ENCODE measurements at regions not wholly inside any gene's neighbourhood (a gene's known extent, or its start where the extent isn't known, plus 50 kb on each side); places are given as distances from the start of the nearest gene placed in this dataset.

DNA sequence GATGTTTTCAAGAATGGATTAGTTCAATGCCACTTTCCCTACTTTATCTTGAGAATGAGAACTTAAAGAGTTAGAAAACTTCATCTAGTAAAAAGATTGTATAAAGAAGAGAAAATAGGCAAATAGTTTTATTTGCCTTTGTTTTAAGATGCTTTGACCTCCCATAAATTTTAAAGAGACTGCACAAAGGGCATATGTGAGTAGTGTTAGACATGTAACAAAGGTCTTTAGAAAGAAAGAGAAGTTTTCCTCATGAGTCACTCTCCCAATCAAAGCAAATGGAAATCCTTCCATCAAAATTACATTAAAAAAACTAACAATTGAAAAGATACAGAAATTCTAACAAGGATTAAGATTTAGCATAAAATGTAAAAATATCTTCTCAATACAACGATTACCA is 381.8 kb upstream of the KIF2A start (continued):
- TF ChIP-seq REST (IDR thresholded peaks at IDR 0.05): no peak
- no peak for TF ChIP-seq RXRA (IDR thresholded peaks at IDR 0.05)
- TF ChIP-seq NR2F2 (IDR thresholded peaks at IDR 0.05): no peak
- no peak for TF ChIP-seq FOXA1 (IDR thresholded peaks at IDR 0.05)
- no peak for TF ChIP-seq MAX (IDR thresholded peaks at IDR 0.05)
- TF ChIP-seq HNF4A (conservative IDR thresholded peaks at IDR 0.05): no peak
- TF ChIP-seq GABPA (IDR thresholded peaks at IDR 0.05 in 1 of 2, conservative IDR thresholded peaks at IDR 0.05 in 1 of 2): no peak

- Histone ChIP-seq H3K27me3 (ENCODE audit: control insufficient read depth in 4 of 4, insufficient read depth in 4 of 4, low read length in 3 of 4) (peaks cover 0 to 7% (median 0%) of the 10 kb centered on the region in 4 donors), H3K27ac (ENCODE audit: low read depth in 1 of 2, low read length in 2 of 2) (no peak overlapping the region), H3K4me3 (ENCODE audit: low read depth in 1 of 3, low read length in 3 of 3) (no peak overlapping the region), H3K9ac (ENCODE audit: low read depth in 1 of 2, low read length in 2 of 2) (no peak overlapping the region), H3K36me3 (ENCODE audit: control insufficient read depth in 4 of 4, insufficient read depth in 3 of 4, low read depth in 1 of 4, low read length in 3 of 4) (no peaks in the 10 kb centered on the region), H3K4me1 (ENCODE audit: control insufficient read depth in 4 of 4, insufficient read depth in 4 of 4, low read length in 3 of 4) (no peaks in the 10 kb centered on the region), H3K9me3 (ENCODE audit: control insufficient read depth in 4 of 4, low read length in 3 of 4) (no peaks in the 10 kb centered on the region)
- DNase-seq (ENCODE audit: low spot score): no peak
- TF ChIP-seq, protein P1, sequence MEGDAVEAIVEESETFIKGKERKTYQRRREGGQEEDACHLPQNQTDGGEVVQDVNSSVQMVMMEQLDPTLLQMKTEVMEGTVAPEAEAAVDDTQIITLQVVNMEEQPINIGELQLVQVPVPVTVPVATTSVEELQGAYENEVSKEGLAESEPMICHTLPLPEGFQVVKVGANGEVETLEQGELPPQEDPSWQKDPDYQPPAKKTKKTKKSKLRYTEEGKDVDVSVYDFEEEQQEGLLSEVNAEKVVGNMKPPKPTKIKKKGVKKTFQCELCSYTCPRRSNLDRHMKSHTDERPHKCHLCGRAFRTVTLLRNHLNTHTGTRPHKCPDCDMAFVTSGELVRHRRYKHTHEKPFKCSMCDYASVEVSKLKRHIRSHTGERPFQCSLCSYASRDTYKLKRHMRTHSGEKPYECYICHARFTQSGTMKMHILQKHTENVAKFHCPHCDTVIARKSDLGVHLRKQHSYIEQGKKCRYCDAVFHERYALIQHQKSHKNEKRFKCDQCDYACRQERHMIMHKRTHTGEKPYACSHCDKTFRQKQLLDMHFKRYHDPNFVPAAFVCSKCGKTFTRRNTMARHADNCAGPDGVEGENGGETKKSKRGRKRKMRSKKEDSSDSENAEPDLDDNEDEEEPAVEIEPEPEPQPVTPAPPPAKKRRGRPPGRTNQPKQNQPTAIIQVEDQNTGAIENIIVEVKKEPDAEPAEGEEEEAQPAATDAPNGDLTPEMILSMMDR (IDR thresholded peaks at IDR 0.05; ENCODE audit: low read depth, low read length, missing input control): no peak
- no peak for TF ChIP-seq TAF1 (conservative IDR thresholded peaks at IDR 0.05)
- TF ChIP-seq FOXA2 (IDR thresholded peaks at IDR 0.05): no peak
- TF ChIP-seq HNF4A (conservative IDR thresholded peaks at IDR 0.05): no peak
- TF ChIP-seq HNF4G (IDR thresholded peaks at IDR 0.05): no peak
- no peak for TF ChIP-seq SP1 (IDR thresholded peaks at IDR 0.05)
- no peak for TF ChIP-seq EGR1 (IDR thresholded peaks at IDR 0.05; ENCODE audit: low read depth in 2 of 2)
- no peak for TF ChIP-seq ZBTB33 (IDR thresholded peaks at IDR 0.05)
- TF ChIP-seq NR2F2 (IDR thresholded peaks at IDR 0.05): no peak
- no peak for TF ChIP-seq GABPA (IDR thresholded peaks at IDR 0.05 in 1 of 2, conservative IDR thresholded peaks at IDR 0.05 in 1 of 2)
- TF ChIP-seq REST (IDR thresholded peaks at IDR 0.05): no peak
- TF ChIP-seq MAX (IDR thresholded peaks at IDR 0.05): no peak
- no peak for TF ChIP-seq YY1 (IDR thresholded peaks at IDR 0.05)
These were observed 379.1 kb upstream of the KIF2A start for GRCh38 chr5:61926911-61927310.
